ENCODE measurements at regions not wholly inside any gene's neighbourhood (a gene's known extent, or its start where the extent isn't known, plus 50 kb on each side); places are given as distances from the start of the nearest gene placed in this dataset.

DNA sequence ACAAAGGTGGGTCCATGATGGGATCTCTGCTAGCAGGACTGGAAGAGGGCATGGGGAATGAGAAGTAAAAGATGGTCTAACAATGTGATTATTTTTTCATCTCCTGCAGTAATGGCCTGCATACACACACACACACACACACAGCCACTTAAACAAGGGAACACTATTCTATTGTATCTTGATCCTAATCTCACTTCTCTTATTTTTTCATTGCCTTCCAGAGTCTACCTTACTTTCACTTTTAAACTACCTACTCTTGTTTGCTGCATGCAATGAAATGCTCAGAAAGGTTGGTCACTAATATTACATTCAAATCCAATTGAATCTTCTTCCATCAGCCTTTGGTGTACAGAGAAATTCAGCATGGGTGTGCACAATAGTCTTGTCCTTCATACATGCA is 853.8 kb downstream of the IGSF11 start:
- TF ChIP-seq POLR2A (IDR thresholded peaks at IDR 0.05), result no peak
- TF ChIP-seq, protein P1, sequence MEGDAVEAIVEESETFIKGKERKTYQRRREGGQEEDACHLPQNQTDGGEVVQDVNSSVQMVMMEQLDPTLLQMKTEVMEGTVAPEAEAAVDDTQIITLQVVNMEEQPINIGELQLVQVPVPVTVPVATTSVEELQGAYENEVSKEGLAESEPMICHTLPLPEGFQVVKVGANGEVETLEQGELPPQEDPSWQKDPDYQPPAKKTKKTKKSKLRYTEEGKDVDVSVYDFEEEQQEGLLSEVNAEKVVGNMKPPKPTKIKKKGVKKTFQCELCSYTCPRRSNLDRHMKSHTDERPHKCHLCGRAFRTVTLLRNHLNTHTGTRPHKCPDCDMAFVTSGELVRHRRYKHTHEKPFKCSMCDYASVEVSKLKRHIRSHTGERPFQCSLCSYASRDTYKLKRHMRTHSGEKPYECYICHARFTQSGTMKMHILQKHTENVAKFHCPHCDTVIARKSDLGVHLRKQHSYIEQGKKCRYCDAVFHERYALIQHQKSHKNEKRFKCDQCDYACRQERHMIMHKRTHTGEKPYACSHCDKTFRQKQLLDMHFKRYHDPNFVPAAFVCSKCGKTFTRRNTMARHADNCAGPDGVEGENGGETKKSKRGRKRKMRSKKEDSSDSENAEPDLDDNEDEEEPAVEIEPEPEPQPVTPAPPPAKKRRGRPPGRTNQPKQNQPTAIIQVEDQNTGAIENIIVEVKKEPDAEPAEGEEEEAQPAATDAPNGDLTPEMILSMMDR (IDR thresholded peaks at IDR 0.05), result no peak

All from adrenal gland (tissue), 5 donors.